HCT116 (cell line): ENCODE measurements at regions not wholly inside any gene's neighbourhood (a gene's known extent, or its start where the extent isn't known, plus 50 kb on each side); places are given as distances from the start of the nearest gene placed in this dataset.

Experiments used
- ATAC-seq: fragments of 200-7000 bp; cut with Tn5 transposase; 2 replicates; pipeline ENCODE4 v1.9.1; 2020; ENCODE audit warnings: mild to moderate bottlenecking, moderate library complexity
- BruUV-seq: library from RNA; stranded (reverse); fragments of 400-500 nt; replicated peaks from 2 replicates; lab custom pipeline; 2021; lab: Mats Ljungman, UMichigan
- CTCF ChIA-PET: fragments of 300-600 bp; sonication (Branson Sonifier 250); formaldehyde crosslinking; loops from one replicate; lab custom pipeline; 2021; ENCODE audit warnings: antibody characterized with exemption; lab: Charles Lee
- POLR2A ChIA-PET: fragments of 300-600, 350-600 bp; sonication (Branson Sonifier 250); formaldehyde crosslinking; loops from one replicate; lab custom pipeline; 2021; ENCODE audit warnings: antibody characterized with exemption; lab: Charles Lee
- RAD21 ChIA-PET, 2 experiments: fragments of 300-600 bp; sonication (Branson Sonifier 250); formaldehyde crosslinking; loops; one replicate each; lab custom pipeline; 2023; ENCODE audit warnings: low total read pairs in 2 of 2; ENCODE audit not compliant: uncharacterized antibody in 2 of 2, unreplicated experiment in 2 of 2, low non-redundant PET in 1 of 2; lab: Charles Lee
- DNase-seq: peaks from one replicate; pipeline ENCODE4 v3.0.0-alpha.2; 2010; ENCODE audit warnings: low read depth, low spot score
- H2AFZ ChIP-seq: fragments of 200-600 bp; shearing (Covaris generic), sonication (generic); 2 replicates; pipeline ENCODE4 v1.6.1; 2017; ENCODE audit warnings: low read depth, mixed run types, mixed read lengths, antibody characterized with exemption, low read length; ENCODE audit not compliant: poor library complexity, severe bottlenecking
- H3K27ac ChIP-seq: 2 replicates; pipeline ENCODE4 v1.5.1; 2012; ENCODE audit warnings: low read depth, low read length
- H3K27me3 ChIP-seq: fragments of 200-600 bp; sonication (generic); 2 replicates; pipeline ENCODE4 v1.6.1; 2016; ENCODE audit warnings: mixed run types, low read length, mixed read lengths; ENCODE audit not compliant: insufficient read depth
- H3K36me3 ChIP-seq, 2 experiments: fragments of 200-500 bp in 1 of 2; fragments of 200-600 bp in 1 of 2; sonication (Bioruptor generic) in 1 of 2; sonication (generic) in 1 of 2; 2 replicates each; pipeline versions ENCODE4 v1.5.1 to v1.6.1; 2014 to 2016; ENCODE audit warnings: low read length in 2 of 2, inconsistent platforms in 1 of 2, mixed read lengths in 1 of 2, mixed run types in 1 of 2; ENCODE audit not compliant: insufficient read depth in 2 of 2, control insufficient read depth in 1 of 2
- H3K4me1 ChIP-seq, 2 experiments: fragments of 200-600 bp in 1 of 2; sonication (generic) in 1 of 2; 2 replicates each; pipeline versions ENCODE4 v1.5.1 to v1.6.1; 2012 to 2017; ENCODE audit warnings: low read length in 2 of 2, inconsistent platforms in 1 of 2, mild to moderate bottlenecking in 1 of 2, mixed read lengths in 1 of 2, mixed run types in 1 of 2, moderate library complexity in 1 of 2; ENCODE audit not compliant: insufficient read depth in 2 of 2, control insufficient read depth in 1 of 2
- H3K4me2 ChIP-seq: fragments of 200-600 bp; sonication (generic); 2 replicates; pipeline ENCODE4 v1.6.1; 2017; ENCODE audit warnings: mixed run types, low read length, mixed read lengths
- H3K4me3 ChIP-seq, 2 experiments: fragments of 200-600 bp in 1 of 2; sonication (generic) in 1 of 2; replicated peaks in 1 of 2; 2 replicates each; pipeline ENCODE4 v1.5.1; 2011 to 2016; ENCODE audit warnings: low read length in 2 of 2, control low read depth in 1 of 2, low read depth in 1 of 2, mild to moderate bottlenecking in 1 of 2, mixed read lengths in 1 of 2, mixed run types in 1 of 2
- H3K79me2 ChIP-seq: fragments of 200-600 bp; sonication (generic); 2 replicates; pipeline ENCODE4 v1.6.1; 2017; ENCODE audit warnings: mild to moderate bottlenecking, mixed run types, low read length, moderate library complexity, mixed read lengths; ENCODE audit not compliant: insufficient read depth
- H3K9ac ChIP-seq: fragments of 200-600 bp; sonication (generic); 2 replicates; pipeline ENCODE4 v1.6.1; 2016; ENCODE audit warnings: low read length, mixed read lengths
- H3K9me2 ChIP-seq: fragments of 200-600 bp; sonication (generic), shearing (Covaris generic); 2 replicates; pipeline ENCODE4 v1.6.1; 2017; ENCODE audit warnings: mixed run types, mild to moderate bottlenecking, moderate library complexity; ENCODE audit not compliant: insufficient read depth
- H3K9me3 ChIP-seq, 2 experiments: fragments of 200-500 bp in 1 of 2; fragments of 200-600 bp in 1 of 2; sonication (Bioruptor generic) in 1 of 2; sonication (generic) in 1 of 2; 2 replicates each; pipeline ENCODE4 v1.6.1; 2014 to 2017; ENCODE audit warnings: low read length in 2 of 2, mixed read lengths in 2 of 2, inconsistent platforms in 1 of 2, low read depth in 1 of 2, mild to moderate bottlenecking in 1 of 2, mixed run types in 1 of 2, moderate library complexity in 1 of 2; ENCODE audit not compliant: control insufficient read depth in 1 of 2, insufficient read depth in 1 of 2
- H4K20me1 ChIP-seq: fragments of 200-600 bp; sonication (generic), shearing (Covaris generic); 2 replicates; pipeline ENCODE4 v1.6.1; 2017; ENCODE audit warnings: mixed run types, mild to moderate bottlenecking, moderate library complexity; ENCODE audit not compliant: insufficient read depth
- CEBPB ChIP-seq: IDR thresholded peaks from 2 replicates; pipeline ENCODE4 v1.6.1; 2012; ENCODE audit warnings: low read depth
- ELF1 ChIP-seq: IDR thresholded peaks from 2 replicates; pipeline ENCODE4 v1.6.1; 2012; ENCODE audit warnings: low read depth, borderline replicate concordance
- EZH2 ChIP-seq: fragments of 200-600 bp; sonication (generic); IDR thresholded peaks from 2 replicates; pipeline ENCODE4 v1.6.1; 2017; ENCODE audit warnings: antibody characterized with exemption, mixed run types
- FOSL1 ChIP-seq: IDR thresholded peaks from 2 replicates; pipeline ENCODE4 v1.6.1; 2012; ENCODE audit warnings: low read depth
- JUND ChIP-seq: IDR thresholded peaks from 2 replicates; pipeline ENCODE4 v1.6.1; 2012
- MAX ChIP-seq: IDR thresholded peaks from 2 replicates; pipeline ENCODE4 v1.6.1; 2012
- POLR2A ChIP-seq: IDR thresholded peaks from 2 replicates; pipeline ENCODE4 v1.7.0; 2011; ENCODE audit warnings: borderline replicate concordance; ENCODE audit not compliant: insufficient read depth, insufficient read length; ENCODE audit errors: extremely low read depth
- POLR2AphosphoS5 ChIP-seq: IDR thresholded peaks from 2 replicates; pipeline ENCODE4 v1.6.1; 2011; ENCODE audit warnings: mild to moderate bottlenecking, low read depth, low read length, moderate library complexity
- RAD21 ChIP-seq: IDR thresholded peaks from 2 replicates; pipeline ENCODE4 v1.6.1; 2012; ENCODE audit warnings: low read depth, mild to moderate bottlenecking
- SP1 ChIP-seq: IDR thresholded peaks from 2 replicates; pipeline ENCODE4 v1.6.1; 2012; ENCODE audit warnings: low read depth
- TCF7L2 ChIP-seq: IDR thresholded peaks from 2 replicates; pipeline ENCODE4 v1.7.0; 2011; ENCODE audit warnings: borderline replicate concordance, inconsistent platforms; ENCODE audit not compliant: insufficient read depth, insufficient read length; ENCODE audit errors: extremely low read depth
- YY1 ChIP-seq: IDR thresholded peaks from 2 replicates; pipeline ENCODE4 v1.6.1; 2011; ENCODE audit warnings: low read length, low read depth, moderate library complexity, mild to moderate bottlenecking; ENCODE audit not compliant: insufficient replicate concordance; ENCODE audit errors: extremely low read depth
- ZFX ChIP-seq: fragments of 450-650 bp; IDR thresholded peaks from 2 replicates; pipeline ENCODE4 v1.6.1; 2017
- ZNF274 ChIP-seq: fragments of 200-500 bp; sonication (Bioruptor generic); IDR thresholded peaks from 2 replicates; pipeline ENCODE4 v1.6.1; 2014; ENCODE audit warnings: mild to moderate bottlenecking, low read depth, low read length, inconsistent platforms
- intact Hi-C: fragments of 100-400 bp; cut with micrococcal nuclease; formaldehyde crosslinking; loops from 2 replicates; pipeline ENCODE4 v1.10.0; 2022
- TF ChIP-seq, protein P1 (sequence below), 3 experiments: fragments of 200-600 bp in 1 of 3; sonication (generic) in 1 of 3; IDR thresholded peaks in 2 of 3; conservative IDR thresholded peaks in 1 of 3; 2 replicates each; pipeline ENCODE4 v1.5.1; 2012 to 2017; ENCODE audit warnings: low read depth in 2 of 3, low read length in 2 of 3, antibody characterized with exemption in 1 of 3, borderline replicate concordance in 1 of 3, control low read depth in 1 of 3, mild to moderate bottlenecking in 1 of 3, mixed read lengths in 1 of 3, mixed run types in 1 of 3, moderate library complexity in 1 of 3; ENCODE audit not compliant: insufficient read depth in 1 of 3

- no peak for TF ChIP-seq MAX
- TF ChIP-seq ZFX, result no peak
- no peak for TF ChIP-seq RAD21
- no peak for TF ChIP-seq CEBPB
- TF ChIP-seq ELF1, result no peak
- TF ChIP-seq, protein P1, sequence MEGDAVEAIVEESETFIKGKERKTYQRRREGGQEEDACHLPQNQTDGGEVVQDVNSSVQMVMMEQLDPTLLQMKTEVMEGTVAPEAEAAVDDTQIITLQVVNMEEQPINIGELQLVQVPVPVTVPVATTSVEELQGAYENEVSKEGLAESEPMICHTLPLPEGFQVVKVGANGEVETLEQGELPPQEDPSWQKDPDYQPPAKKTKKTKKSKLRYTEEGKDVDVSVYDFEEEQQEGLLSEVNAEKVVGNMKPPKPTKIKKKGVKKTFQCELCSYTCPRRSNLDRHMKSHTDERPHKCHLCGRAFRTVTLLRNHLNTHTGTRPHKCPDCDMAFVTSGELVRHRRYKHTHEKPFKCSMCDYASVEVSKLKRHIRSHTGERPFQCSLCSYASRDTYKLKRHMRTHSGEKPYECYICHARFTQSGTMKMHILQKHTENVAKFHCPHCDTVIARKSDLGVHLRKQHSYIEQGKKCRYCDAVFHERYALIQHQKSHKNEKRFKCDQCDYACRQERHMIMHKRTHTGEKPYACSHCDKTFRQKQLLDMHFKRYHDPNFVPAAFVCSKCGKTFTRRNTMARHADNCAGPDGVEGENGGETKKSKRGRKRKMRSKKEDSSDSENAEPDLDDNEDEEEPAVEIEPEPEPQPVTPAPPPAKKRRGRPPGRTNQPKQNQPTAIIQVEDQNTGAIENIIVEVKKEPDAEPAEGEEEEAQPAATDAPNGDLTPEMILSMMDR (IDR thresholded peaks at IDR 0.05 in 2 of 3, conservative IDR thresholded peaks at IDR 0.05 in 1 of 3; ENCODE audit: borderline replicate concordance in 1 of 3, insufficient read depth in 1 of 3, low read depth in 2 of 3, low read length in 2 of 3), result no peak
- TF ChIP-seq EZH2, result no peak
- TF ChIP-seq TCF7L2, result no peak
- TF ChIP-seq ZNF274, result no peak
- TF ChIP-seq FOSL1, result no peak
- TF ChIP-seq YY1, result no peak
- TF ChIP-seq POLR2A, result no peak
- TF ChIP-seq SP1, result no peak
- TF ChIP-seq POLR2AphosphoS5, result no peak
- TF ChIP-seq JUND, result no peak
- no peak overlapping the region for H2AFZ ChIP-seq
- no peaks in the 10 kb centered on the region for H4K20me1 ChIP-seq
- intact Hi-C loops, result no loop called here
- no peak overlapping the region for H3K4me3 ChIP-seq
- no peak overlapping the region for H3K4me2 ChIP-seq
- H3K79me2 ChIP-seq, result no peaks in the 10 kb centered on the region
- ATAC-seq (no peak), DNase-seq (no peak)
- no TSS peak for BruUV-seq
- H3K9me3 ChIP-seq, result no peaks in the 10 kb centered on the region
- no peak overlapping the region for H3K27ac ChIP-seq
- H3K27me3 ChIP-seq, result no peaks in the 10 kb centered on the region
- ChIA-PET RAD21 (no interaction called here), CTCF (no interaction called here), POLR2A (no interaction called here)
- no peaks in the 10 kb centered on the region for H3K9me2 ChIP-seq
- H3K4me1 ChIP-seq, result peaks cover 18 to 30% of the 10 kb centered on the region in 2 experiments
- no peaks in the 10 kb centered on the region for H3K36me3 ChIP-seq
- H3K9ac ChIP-seq, result no peak overlapping the region
Observed at GRCh38 chr3:46113608-46114007, 86.3 kb upstream of the XCR1 start.
